HG03521 (cell line): ENCODE measurements at regions not wholly inside any gene's neighbourhood (a gene's known extent, or its start where the extent isn't known, plus 50 kb on each side); places are given as distances from the start of the nearest gene placed in this dataset.
"Not testable (repeated sequence)": the region's sequence is repeated elsewhere in the genome, so short reads cannot be mapped to it uniquely, and the experiment has no call there.

Experiments
- ATAC-seq: cut with Tn5 transposase; IDR thresholded peaks from one replicate; pipeline ENCODE4 v1.9.1; 2021; ENCODE audit warnings: mild to moderate bottlenecking, moderate library complexity; ENCODE audit not compliant: unreplicated experiment

DNA sequence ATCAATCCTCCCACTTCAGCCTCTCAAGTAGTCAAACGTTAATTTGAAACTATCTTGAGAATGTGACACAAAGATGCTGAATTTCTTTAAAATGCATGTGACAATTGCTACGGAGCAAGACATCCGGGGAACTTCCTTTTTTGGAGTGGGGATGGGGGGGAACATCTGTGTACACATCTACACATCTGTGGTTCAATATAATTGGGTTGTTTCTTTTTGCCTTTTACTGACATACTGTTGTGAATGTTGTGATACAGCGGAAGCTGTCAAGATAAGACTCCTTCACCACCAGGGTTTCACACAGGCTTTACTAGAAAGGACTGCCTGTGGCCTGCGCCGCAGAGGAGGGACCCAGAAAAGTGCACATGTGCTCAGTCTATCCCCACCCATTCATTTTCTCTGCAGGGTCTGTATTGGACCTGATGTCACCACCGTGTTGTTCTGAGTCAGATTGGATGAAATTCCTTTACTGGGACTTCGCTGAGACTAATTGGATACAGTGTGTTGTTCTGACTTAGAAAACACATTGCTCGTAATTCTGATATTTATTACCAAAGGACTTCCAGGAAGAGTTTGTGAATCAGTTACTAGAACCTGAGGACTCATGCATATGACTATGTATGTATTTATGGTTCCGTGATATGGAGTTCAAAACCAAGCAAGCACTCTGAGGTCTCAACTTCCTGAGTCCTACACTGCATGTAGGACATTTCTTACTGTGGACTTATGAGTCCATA, 98.7 kb upstream of the SGK1 start:
- no peak for ATAC-seq

DNA sequence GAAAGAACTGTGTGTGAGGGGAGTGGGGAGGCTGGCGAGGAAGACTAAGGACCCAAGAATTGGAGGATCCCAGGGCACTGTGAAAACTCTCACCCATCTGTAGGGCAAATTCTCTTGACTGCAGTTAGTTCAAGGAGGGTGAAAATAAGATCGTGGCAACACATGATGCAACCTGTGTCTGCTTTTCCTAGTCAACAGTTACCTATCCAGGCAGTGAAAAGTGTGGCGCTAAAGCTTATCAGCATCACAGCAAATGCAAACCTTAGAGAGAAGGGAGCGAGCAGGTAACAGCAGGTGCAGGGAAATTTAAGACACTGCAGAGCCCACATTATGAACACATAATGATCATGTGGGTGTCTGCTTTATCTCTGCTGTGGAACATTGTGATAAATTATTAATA, 97.7 kb upstream of the SGK1 start:
- ATAC-seq: no peak

DNA sequence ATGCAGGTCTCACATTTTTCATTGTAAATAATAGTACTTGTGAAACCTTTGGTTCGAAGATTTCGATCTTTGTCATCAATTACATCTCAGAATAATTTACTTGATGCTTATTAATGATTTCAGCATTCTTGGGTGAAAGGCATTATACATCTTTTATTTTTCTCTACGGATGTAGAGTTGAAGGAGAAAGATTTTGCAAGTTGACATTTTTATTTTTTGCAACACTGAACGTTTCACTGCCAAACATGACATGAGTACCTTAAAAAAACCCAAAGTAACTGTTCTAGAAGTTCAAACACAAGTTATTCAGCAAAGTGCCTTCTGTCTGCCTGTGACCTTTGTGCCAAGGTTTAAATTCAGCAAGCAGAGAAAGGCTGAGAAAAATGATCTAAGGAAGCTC, 97.3 kb upstream of the SGK1 start:
- ATAC-seq: no peak

DNA sequence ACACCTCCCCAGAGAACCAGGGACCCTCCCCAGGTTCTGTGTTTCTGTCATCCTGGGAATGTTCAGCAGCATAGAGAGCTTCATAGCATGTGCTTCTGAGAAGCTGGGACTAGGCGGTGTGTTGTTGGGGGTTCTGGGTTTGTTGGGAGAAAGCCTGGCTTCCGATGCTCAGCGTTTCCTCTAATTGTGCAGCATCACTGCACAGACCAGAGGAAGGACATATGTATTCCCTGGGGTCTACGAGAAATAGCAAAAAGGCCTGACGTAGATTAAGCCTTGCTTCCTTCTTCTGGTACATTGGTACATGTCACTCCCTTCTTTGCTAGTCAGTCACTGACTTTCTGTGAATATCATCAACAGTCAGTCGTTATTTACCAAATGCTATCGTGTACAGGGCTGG, 96.9 kb upstream of the SGK1 start:
- ATAC-seq: no peak

DNA sequence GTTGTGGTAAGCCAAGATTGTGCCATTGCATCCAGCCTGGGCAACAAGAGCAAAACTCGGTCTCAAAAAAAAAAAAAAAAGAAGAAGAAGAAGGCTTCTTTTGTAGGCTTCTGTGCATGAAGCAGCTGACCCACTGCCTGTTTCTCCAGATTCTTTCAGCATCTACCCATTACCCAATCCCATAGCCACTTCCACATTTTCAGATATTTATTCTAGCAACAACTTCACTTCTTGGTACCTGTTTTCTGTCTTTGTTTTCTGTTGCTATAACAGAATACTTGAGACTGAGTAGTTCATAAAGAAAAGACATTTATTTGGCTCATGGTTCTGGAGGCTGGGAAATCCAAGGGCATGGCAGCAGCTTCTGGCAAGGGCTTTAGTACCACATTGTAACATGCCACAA, 95.3 kb upstream of the SGK1 start:
- ATAC-seq: no peak

DNA sequence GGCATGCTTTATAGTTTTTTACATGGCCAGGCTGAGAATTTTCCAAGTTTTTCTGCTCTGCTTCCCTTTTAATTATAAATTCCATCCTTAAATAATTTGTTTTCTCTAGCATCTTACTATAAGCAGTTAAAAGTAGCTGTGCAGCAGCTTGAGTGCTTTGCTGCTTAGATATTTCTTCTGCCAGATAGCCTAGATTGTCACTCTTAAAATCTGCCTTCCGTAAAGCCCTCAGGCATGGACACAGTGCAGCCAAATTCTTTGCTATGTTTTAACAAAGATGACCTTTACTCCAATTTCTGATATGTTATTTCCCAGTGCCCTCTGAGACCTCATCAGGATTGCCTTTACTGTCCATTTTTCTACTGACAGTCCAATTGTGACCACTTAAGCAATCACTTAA, 92.6 kb upstream of the SGK1 start:
- ATAC-seq: no peak

DNA sequence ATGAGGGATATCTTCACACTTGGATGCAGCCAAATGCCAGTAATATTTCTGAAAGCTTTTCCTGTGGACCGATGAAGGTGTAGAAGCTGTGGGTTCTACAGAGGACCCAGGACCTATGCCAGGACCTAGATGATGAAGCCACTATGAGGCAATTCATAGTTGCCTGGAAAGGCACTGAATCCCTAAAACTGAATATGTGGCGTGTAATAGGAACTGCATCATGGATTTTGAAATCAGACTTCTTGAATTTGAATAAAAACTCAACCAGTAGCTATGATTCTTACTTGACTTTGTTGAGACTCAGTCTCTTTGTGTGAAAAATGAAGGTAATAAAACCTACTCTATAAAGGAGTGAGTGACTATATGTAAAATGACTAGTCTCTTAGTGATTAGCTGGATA, 89.9 kb upstream of the SGK1 start:
- ATAC-seq: no peak

DNA sequence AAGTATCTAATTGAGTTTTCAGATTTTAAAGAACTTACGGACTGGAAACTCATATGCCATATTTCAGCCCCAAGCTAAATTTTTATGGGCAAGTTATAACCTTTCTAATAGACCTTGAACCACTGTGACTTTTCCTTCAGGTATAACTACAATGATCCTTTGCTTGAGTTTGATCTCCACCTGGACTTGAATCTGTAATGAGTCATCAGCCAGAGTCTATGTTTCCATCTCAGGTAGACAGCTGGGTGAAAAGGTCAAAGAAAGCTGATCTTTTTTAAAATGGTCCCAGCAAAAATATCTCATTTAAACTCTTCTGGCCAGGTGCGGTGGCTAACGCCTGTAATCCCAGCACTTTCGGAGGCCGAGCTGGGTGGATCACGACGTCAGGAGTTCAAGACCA, 88.4 kb upstream of the SGK1 start:
- no peak for ATAC-seq

DNA sequence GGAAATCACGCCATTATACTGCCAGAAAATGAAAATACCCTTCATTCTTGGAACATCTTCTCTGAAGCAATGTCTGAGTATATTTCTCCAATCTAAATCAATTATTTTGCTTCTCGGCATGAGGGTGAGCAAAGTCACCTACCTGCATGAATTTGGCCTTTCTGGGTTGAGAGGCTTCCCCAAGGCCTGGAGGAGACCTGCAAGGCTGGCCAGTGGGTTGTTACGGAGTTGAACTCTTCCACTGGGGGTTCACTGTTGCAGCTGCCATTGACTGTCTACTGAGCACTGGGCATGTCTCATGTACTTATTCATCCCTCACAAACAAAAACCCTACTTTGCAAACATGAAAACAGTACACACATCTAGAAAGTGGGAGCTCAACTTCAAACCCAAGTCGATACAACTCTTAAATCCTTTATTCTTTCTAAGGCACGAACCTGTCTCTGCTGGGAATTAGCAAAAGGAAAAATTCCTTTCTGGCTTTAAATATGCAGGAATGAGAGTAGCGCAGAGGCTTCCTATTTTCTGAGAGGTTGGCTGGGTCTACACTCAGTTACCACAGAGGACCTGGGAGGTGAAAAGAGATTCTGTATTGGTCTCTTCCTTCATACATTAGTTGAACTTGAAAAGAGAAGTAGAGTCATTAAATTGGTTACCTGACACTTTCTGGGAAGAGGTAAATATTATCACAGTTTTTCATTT, 87.6 kb upstream of the SGK1 start:
- ATAC-seq: no peak

DNA sequence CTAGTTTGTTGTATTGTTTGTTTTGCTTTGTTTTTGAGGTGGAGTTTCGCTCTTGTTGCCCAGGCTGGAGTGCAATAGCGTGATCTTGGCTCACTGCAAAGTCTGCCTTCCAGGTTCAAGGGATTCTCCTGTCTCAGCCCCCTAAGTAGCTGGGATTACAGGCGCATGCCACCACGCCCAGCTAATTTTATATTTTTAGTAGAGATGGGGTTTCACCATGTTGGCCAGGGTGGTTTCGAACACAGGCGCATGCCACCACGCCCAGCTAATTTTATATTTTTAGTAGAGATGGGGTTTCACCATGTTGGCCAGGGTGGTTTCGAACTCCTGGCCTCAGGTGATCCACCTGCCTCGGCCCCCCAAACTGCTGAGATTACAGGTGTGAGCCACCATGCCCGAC, 85.4 kb upstream of the SGK1 start:
- ATAC-seq: not testable (repeated sequence)

DNA sequence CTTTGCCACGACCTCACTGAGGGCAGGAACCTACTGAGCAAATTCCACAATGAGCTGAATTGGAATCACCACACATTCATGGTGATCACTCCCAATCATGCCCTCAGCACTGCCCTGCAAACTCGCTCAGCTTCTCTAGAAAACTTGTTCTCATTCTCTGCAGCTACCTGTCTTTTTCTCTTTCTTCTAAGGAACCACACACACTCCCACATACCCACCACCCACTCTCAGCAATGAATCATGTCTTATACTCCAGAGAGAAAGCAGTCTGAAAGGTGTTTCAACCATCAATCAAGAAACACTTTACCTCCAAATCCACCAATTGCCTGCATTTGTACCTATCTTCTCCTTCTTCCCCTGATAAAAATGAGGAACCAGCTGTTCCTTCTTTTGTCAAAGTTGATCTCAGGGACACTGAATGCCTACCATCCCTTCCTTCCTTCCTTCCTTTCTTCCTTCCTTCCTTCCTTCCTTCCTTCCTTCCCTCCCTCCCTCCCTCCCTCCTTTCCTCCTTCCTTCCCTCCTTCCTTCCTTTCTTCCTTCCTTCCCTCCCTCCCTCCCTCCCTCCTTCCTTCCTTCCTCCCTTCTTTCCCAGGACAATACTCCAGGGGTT, 84.6 kb upstream of the SGK1 start:
- no peak for ATAC-seq

DNA sequence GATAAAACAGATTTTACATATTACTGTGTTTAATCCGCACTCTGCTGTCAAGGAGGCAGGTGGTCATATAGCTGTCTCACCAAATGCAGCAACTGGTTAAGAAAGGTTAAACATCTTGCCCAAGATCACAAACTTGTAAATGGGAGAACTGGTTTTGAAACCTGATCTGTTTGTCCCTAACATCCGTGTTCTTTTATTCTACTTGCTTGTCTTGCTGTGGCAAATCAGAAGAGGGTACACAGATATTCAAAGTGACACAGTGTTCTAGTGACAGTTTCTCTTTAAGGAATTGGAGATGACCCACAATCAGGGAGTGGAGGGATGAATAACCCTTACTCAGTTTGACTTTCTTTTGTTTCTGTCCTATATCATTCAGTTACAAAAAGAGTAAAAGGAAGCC, 83.0 kb upstream of the SGK1 start:
- ATAC-seq: no peak

DNA sequence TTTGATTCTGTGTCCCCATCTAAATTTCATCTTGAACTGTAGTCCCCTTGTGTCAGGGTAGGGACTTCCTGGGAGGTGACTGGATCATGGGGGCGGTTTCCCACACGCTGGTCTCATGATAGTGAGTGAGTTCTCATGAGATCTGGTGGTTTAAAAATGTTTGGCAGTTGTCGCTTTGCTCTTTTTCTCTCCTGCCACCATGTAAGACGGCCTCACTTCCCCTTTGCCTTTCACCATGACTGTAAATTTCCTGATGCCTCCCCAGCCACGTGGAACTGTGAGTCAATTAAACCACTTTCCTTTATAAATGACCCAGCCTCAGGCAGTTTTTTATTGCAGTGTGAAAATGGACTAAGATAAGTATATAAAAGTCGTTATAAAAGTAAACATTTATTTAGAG, 80.5 kb upstream of the SGK1 start:
- no peak for ATAC-seq

DNA sequence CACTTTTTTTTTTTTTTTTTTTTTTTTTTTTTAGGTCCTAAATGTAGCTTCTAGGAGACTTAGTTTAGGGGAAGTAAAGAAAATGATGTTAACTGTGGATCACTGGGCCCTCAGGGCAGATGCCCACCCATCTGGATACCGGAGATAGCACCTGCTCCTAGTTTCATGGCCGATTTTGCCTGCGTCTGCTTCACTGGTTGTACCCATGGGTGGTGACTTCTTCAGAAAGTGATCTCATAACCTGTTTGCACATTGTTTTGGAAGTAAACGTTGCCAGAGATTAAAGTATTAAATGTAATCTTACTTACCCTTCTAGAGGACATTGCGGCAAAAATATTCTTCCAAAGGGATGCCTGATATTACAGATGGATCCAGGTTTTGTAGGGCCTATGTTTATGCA, 79.8 kb upstream of the SGK1 start:
- no peak for ATAC-seq

DNA sequence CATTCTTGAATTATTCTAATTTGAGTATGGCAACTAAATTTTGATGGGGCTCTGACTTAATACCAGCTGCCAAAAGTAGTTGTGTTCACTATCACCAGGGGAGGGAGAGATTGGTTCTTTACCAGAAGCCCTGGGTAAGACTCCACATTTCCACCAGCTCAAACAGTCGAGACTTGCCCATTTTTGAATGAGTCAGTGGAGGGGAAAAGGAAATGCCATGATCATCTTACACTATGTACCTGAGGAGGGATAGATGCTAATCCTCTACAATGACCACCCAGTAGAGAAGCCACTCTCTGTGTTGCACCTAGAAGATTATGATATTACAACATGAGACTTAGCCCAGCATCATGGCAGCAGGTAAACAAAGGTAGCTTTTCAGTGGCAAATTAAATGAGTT, 77.0 kb upstream of the SGK1 start:
- ATAC-seq: no peak

DNA sequence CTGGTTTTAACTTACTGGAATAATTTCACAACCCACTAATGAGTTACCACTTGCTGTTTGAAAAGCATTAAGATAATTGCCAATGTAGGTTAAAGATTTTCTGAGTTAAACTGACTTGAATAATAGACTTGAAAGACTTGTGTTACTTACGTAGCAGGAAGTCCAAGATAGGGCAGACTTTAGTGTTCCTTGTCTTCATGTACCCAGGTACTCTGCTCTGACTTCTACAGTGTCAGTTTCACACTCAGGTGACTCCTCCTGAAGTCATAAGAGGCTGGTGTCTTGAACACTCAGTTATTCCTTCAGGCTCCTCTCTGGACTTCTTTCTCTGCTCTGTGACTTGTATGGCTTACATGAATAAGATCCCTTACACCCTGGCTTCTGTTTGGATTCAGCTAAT, 76.3 kb upstream of the SGK1 start:
- ATAC-seq: no peak

DNA sequence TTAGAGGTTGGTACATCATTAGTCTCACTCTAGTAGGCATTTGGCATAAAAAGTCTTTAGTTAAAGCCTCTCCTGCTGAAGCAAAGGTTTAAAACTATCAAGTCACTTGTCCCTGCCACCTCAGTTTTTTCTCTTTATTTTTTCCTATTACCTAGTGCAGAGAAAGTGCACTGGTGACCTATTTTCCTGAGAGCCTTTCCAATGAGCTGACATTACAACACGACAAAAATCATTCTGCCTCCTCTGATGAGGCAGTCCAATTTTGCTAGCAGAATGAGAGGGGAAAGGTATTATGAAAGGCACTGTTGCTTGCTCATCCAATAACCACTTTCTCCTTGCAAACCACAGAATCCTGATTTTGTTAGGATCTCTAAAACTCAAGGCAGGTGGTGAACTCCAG, 73.3 kb upstream of the SGK1 start:
- no peak for ATAC-seq

DNA sequence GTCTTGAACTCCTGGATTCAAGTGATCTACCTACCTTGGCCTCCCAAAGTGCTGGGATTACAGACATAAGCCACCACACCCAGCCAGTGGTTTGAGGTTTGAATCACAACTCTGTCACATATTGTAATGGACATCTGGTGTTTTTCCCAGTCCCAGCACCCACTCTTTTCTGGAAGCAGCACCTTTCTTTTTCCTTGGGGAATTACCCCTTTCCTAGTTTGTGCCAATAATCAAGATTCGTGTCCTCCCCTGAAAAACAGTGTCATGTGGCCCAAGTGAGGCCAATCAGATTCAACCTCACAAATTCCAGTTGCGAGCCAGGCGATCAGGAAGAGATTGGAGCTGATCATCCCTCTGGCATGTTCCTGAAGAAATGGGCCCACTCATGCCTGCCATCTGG, 71.7 kb upstream of the SGK1 start:
- ATAC-seq: no peak

DNA sequence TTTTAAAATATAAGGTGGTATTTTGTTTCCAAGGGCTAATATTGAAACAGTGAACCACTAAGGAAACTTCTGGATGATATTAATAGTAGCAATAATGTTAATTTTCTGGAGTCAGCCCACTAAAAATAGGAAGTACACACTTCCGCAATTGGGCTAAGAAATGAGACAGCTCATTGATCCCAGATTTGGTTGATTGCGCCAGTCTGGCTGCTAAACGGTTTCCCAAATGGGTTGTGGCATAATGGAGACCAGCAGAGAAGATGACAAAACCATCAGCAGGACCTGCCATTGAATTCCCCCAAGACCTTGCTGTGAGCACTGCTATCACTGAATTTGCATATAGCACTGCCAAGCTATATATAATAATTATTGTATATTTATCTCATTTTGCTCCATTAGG, 71.2 kb upstream of the SGK1 start:
- ATAC-seq: no peak

DNA sequence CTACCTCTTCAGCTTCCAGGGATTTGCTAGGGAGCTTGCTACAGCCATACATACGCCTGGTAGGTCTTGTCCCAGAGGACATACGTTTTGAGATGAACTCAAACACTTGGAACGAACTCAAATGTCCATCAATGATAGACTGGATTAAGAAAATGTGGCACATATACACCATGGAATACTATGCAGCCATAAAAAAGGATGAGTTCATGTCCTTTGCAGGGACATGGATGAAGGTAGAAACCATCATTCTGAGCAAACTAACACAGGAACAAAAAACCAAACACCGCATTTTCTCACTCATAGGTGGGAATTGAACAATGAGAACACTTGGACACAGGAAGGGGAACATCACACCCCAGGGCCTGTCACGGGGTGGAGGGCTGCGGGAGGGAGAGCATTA, 68.6 kb upstream of the SGK1 start:
- ATAC-seq: not testable (repeated sequence)

DNA sequence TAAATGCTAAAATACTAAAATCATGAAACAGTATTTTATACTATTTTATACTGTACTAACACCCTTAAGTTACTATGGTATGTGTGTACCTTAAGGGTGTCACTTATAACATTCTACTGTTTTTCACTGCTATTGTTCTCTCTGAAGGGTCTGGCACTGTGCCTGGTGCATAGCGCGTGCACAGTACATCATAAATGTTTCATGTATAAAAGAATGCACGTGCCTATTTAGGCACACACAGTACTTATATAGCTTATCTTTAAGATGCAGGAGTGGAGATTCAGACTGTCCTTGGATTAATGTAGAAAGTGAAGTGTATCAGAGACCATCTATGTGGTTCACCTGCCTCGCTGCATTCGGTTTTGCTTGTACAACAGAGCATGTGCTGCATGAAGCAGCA, 64.0 kb upstream of the SGK1 start:
- no peak for ATAC-seq

DNA sequence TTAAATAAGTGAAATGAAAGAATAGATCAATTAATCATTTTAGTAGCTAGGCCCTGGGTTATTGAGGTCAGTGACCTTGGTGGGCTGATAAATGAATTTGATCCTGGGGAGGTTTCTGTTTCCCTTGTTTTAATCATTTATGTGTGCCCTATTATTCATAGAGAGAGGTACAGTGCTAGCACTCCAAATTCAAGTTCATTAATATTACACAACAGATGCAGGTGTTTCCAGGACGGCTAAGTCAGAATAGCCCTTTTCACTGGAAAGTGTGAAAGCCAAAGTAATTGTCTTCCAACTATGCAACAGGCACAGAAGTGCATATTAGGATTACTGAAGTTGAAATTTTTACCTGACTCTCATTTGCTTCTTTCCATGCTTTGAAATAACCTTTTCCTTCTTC, 61.7 kb upstream of the SGK1 start:
- no peak for ATAC-seq
